GM12878 (cell line): ENCODE measurements at regions not wholly inside any gene's neighbourhood (a gene's known extent, or its start where the extent isn't known, plus 50 kb on each side); places are given as distances from the start of the nearest gene placed in this dataset.

Experiments used
- ATAC-seq: fragments of 200-7000 bp; cut with Tn5 transposase; 3 replicates; pipeline ENCODE4 v1.9.1; 2020; ENCODE audit warnings: mild to moderate bottlenecking, moderate library complexity
- BruUV-seq: library from RNA; stranded (reverse); fragments of 400-500 nt; replicated peaks from 2 replicates; lab custom pipeline; 2021; lab: Mats Ljungman, UMichigan
- CTCF ChIA-PET: fragments of 300-600 bp; sonication (Branson Sonifier 250); formaldehyde crosslinking; extraction: SDS; loops from one replicate; lab custom pipeline; 2021; ENCODE audit warnings: inconsistent platforms; lab: Yijun Ruan, JAX
- POLR2A ChIA-PET: fragments of 350-600 bp; formaldehyde crosslinking; extraction: SDS; loops from one replicate; lab custom pipeline; 2021; ENCODE audit warnings: inconsistent platforms; lab: Charles Lee
- RAD21 ChIA-PET: fragments of 300-600 bp; sonication (Branson Sonifier 250); formaldehyde crosslinking; loops from one replicate; lab custom pipeline; 2023; ENCODE audit warnings: antibody characterized with exemption; ENCODE audit not compliant: unreplicated experiment; lab: Charles Lee
- SMC1A ChIA-PET: fragments of 300-600 bp; sonication (Branson Sonifier 250); formaldehyde crosslinking; loops from one replicate; lab custom pipeline; 2023; ENCODE audit not compliant: unreplicated experiment, uncharacterized antibody; lab: Charles Lee
- DNase-seq: peaks from one replicate; pipeline ENCODE4 v3.0.0-alpha.2; 2011; ENCODE audit warnings: low read depth, low spot score
- FAIRE-seq: peaks from 3 replicates; lab custom pipeline; 2011; peaks lifted over from hg19 to GRCh38; lab: Jason Lieb, UNC
- H2AFZ ChIP-seq: 2 replicates; pipeline ENCODE4 v1.6.0; 2011; ENCODE audit warnings: low read depth, low read length, control low read depth; ENCODE audit not compliant: control insufficient read depth
- H3K27ac ChIP-seq: 2 replicates; pipeline ENCODE4 v1.5.1; 2011; ENCODE audit warnings: control low read depth; ENCODE audit not compliant: control insufficient read depth, insufficient read depth
- H3K27me3 ChIP-seq, 2 experiments: replicated peaks in 1 of 2; 2 replicates each; pipeline versions ENCODE4 v1.6.0 to v1.6.1; 2011; ENCODE audit warnings: low read length in 1 of 2; ENCODE audit not compliant: control insufficient read depth in 2 of 2, insufficient read depth in 2 of 2
- H3K36me3 ChIP-seq, 2 experiments: 2 replicates each; pipeline ENCODE4 v1.5.1; 2011; ENCODE audit warnings: low read length in 1 of 2; ENCODE audit not compliant: control insufficient read depth in 2 of 2, insufficient read depth in 2 of 2
- H3K4me1 ChIP-seq: 2 replicates; pipeline ENCODE4 v1.6.1; 2011; ENCODE audit warnings: mild to moderate bottlenecking, low read length, moderate library complexity, mixed read lengths; ENCODE audit not compliant: control insufficient read depth, insufficient read depth
- H3K4me2 ChIP-seq: 2 replicates; pipeline ENCODE4 v1.6.0; 2011; ENCODE audit warnings: control low read depth; ENCODE audit not compliant: control insufficient read depth, insufficient read depth
- H3K4me3 ChIP-seq: fragments of 200-600 bp; sonication (generic); 2 replicates; pipeline ENCODE4 v1.5.1; 2016
- H3K79me2 ChIP-seq: 2 replicates; pipeline ENCODE4 v1.6.0; 2011; ENCODE audit warnings: low read length; ENCODE audit not compliant: control insufficient read depth, insufficient read depth
- H3K9ac ChIP-seq: 2 replicates; pipeline ENCODE4 v1.8.0; 2011; ENCODE audit warnings: low read length, control low read depth, mixed read lengths; ENCODE audit not compliant: control insufficient read depth, insufficient read depth
- H3K9me3 ChIP-seq: replicated peaks from 3 replicates; pipeline ENCODE4 v1.5.1; 2011; ENCODE audit warnings: mild to moderate bottlenecking, low read length; ENCODE audit not compliant: control insufficient read depth, insufficient read depth
- H4K20me1 ChIP-seq: 2 replicates; pipeline ENCODE4 v1.6.0; 2011; ENCODE audit not compliant: control insufficient read depth, insufficient read depth
- HDAC6 ChIP-seq: fragments of 200-600 bp; sonication (generic); IDR thresholded peaks from one replicate; pipeline ENCODE4 v1.8.0; 2017; ENCODE audit warnings: antibody characterized with exemption; ENCODE audit not compliant: unreplicated experiment
- NFXL1 ChIP-seq: fragments of 450-650 bp; IDR thresholded peaks from 2 replicates; pipeline ENCODE4 v1.6.1; 2017; ENCODE audit warnings: antibody characterized with exemption, mild to moderate bottlenecking, borderline replicate concordance
- SP1 ChIP-seq: IDR thresholded peaks from one replicate; pipeline ENCODE4 v1.6.1; 2011; ENCODE audit warnings: low read depth, low read length
- ZNF24 ChIP-seq: fragments of 450-650 bp; IDR thresholded peaks from 2 replicates; pipeline ENCODE4 v1.6.1; 2017; ENCODE audit warnings: antibody characterized with exemption, mild to moderate bottlenecking
- ZNF622 ChIP-seq: fragments of 450-650 bp; IDR thresholded peaks from 2 replicates; pipeline ENCODE4 v1.6.1; 2017; ENCODE audit warnings: mild to moderate bottlenecking, inconsistent platforms
- ZZZ3 ChIP-seq: IDR thresholded peaks from 2 replicates; pipeline ENCODE4 v1.6.1; 2011; ENCODE audit warnings: low read depth; ENCODE audit not compliant: control insufficient read depth, insufficient read length
- WGBS: methylation state at CpG from one replicate; pipeline ENCODE4 v1.1.6; 2016; ENCODE audit warnings: low lambda C conversion rate; ENCODE audit not compliant: insufficient replicate concordance, insufficient coverage; ENCODE audit errors: missing lambda C conversion rate; 5-methylcytosine and 5-hydroxymethylcytosine counted together
- in situ Hi-C: fragments of 300-500 bp; cut with MboI; formaldehyde crosslinking; loops from 9 replicates; pipeline ENCODE4 v1.14.3; 2018; ENCODE audit warnings: mixed read lengths
- intact Hi-C: fragments of 100-400 bp; cut with micrococcal nuclease; formaldehyde crosslinking; loops from one replicate; pipeline ENCODE4 v1.14.2; 2022; ENCODE audit not compliant: unreplicated experiment
- TF ChIP-seq, protein P1 (sequence below): IDR thresholded peaks from 2 replicates; pipeline ENCODE4 v1.6.1; 2011; ENCODE audit warnings: mild to moderate bottlenecking, low read depth, low read length, moderate library complexity; ENCODE audit not compliant: insufficient replicate concordance
- TF ChIP-seq, protein P2 (sequence below): fragments of 450-650 bp; IDR thresholded peaks from 2 replicates; pipeline ENCODE4 v1.6.1; 2016; ENCODE audit warnings: mild to moderate bottlenecking
- TF ChIP-seq, protein P3 (sequence below): fragments of 450-650 bp; IDR thresholded peaks from 2 replicates; pipeline ENCODE4 v1.6.1; 2018; ENCODE audit warnings: mild to moderate bottlenecking, low read depth, moderate library complexity; ENCODE audit not compliant: partially characterized antibody
- TF ChIP-seq, protein P4 (sequence below): IDR thresholded peaks from 2 replicates; pipeline ENCODE4 v1.6.1; 2011; ENCODE audit warnings: low read depth, mild to moderate bottlenecking, low read length, moderate library complexity, borderline replicate concordance; ENCODE audit errors: extremely low read depth
- TF ChIP-seq, protein P5 (sequence below): IDR thresholded peaks from 2 replicates; pipeline ENCODE4 v1.6.1; 2012; ENCODE audit warnings: low read depth, low read length, improper control_type of control experiment
- TF ChIP-seq, protein P6 (sequence below): fragments of 450-650 bp; IDR thresholded peaks from 2 replicates; pipeline ENCODE4 v1.6.1; 2018; ENCODE audit warnings: borderline replicate concordance, mild to moderate bottlenecking; ENCODE audit not compliant: partially characterized antibody

DNA sequence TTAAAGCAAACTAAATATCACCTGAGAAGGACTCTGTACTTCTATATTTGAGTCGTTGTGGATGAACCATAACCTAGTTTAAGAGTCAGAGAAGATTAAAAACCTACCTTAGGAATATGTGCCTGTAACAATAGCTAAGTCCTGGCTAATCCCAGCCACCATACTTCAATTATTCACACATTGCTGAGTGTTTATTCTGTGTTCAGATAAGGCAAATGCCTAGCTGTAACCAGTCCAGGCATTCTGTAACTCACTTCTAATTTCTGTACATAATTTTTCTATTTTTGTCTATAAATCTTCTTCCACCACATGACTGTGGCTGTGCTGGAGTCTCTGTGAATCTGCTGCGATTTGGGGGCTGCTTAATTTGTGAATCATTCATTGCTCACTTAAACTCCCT is 441.9 kb upstream of the ADAMTS5 start (continued):
- TF ChIP-seq, protein P1, sequence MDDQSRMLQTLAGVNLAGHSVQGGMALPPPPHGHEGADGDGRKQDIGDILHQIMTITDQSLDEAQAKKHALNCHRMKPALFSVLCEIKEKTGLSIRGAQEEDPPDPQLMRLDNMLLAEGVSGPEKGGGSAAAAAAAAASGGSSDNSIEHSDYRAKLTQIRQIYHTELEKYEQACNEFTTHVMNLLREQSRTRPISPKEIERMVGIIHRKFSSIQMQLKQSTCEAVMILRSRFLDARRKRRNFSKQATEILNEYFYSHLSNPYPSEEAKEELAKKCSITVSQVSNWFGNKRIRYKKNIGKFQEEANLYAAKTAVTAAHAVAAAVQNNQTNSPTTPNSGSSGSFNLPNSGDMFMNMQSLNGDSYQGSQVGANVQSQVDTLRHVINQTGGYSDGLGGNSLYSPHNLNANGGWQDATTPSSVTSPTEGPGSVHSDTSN = no peak
- TF ChIP-seq NFXL1 = no peak
- no peak for TF ChIP-seq ZZZ3

DNA sequence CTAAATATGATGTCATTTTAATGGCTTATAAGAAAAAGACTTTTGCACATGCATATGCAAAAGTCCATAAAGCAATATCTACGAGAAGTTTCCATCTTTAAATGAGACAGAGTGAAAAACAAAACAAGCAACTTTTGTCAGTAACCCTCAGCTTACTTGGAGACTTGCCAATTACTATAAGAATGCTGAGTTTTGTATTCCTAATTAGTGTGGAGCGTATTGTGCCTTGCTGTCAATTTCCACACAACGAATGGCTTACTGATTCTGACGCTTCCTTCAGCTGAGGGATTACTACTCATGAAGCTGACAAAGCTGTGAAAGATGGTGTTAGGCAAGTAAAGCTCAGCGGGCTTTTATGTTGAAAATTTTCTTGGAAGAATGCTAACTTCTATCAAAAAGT is 440.4 kb upstream of the ADAMTS5 start:
- no peak for FAIRE-seq
- ATAC-seq = no peak
- 19% methylated on average over 5 of the region's 5 CpGs for WGBS
- no peak overlapping the region for H3K27ac ChIP-seq
- CTCF ChIA-PET = no interaction called here
- no peak overlapping the region for H3K4me2 ChIP-seq
- H2AFZ ChIP-seq = no peak overlapping the region
- no peak overlapping the region for H3K9ac ChIP-seq
- intact Hi-C loops = no loop called here
- DNase-seq = no peak
- H3K79me2 ChIP-seq = no peaks in the 10 kb centered on the region
- RAD21 ChIA-PET = no interaction called here
- H3K36me3 ChIP-seq = no peaks in the 10 kb centered on the region
- no peaks in the 10 kb centered on the region; the same call in 2 of the 3 replicates for H3K9me3 ChIP-seq
- H3K4me3 ChIP-seq = no peak overlapping the region
- in situ Hi-C loops = no loop called here
- POLR2A ChIA-PET = no interaction called here
- no peaks in the 10 kb centered on the region for H3K4me1 ChIP-seq
- no peaks in the 10 kb centered on the region for H3K27me3 ChIP-seq
- no TSS peak for BruUV-seq
- SMC1A ChIA-PET = no interaction called here
- no peaks in the 10 kb centered on the region for H4K20me1 ChIP-seq
- no peak for TF ChIP-seq ZNF622
- TF ChIP-seq, protein P2, sequence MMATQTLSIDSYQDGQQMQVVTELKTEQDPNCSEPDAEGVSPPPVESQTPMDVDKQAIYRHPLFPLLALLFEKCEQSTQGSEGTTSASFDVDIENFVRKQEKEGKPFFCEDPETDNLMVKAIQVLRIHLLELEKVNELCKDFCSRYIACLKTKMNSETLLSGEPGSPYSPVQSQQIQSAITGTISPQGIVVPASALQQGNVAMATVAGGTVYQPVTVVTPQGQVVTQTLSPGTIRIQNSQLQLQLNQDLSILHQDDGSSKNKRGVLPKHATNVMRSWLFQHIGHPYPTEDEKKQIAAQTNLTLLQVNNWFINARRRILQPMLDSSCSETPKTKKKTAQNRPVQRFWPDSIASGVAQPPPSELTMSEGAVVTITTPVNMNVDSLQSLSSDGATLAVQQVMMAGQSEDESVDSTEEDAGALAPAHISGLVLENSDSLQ = no peak
- TF ChIP-seq, protein P3, sequence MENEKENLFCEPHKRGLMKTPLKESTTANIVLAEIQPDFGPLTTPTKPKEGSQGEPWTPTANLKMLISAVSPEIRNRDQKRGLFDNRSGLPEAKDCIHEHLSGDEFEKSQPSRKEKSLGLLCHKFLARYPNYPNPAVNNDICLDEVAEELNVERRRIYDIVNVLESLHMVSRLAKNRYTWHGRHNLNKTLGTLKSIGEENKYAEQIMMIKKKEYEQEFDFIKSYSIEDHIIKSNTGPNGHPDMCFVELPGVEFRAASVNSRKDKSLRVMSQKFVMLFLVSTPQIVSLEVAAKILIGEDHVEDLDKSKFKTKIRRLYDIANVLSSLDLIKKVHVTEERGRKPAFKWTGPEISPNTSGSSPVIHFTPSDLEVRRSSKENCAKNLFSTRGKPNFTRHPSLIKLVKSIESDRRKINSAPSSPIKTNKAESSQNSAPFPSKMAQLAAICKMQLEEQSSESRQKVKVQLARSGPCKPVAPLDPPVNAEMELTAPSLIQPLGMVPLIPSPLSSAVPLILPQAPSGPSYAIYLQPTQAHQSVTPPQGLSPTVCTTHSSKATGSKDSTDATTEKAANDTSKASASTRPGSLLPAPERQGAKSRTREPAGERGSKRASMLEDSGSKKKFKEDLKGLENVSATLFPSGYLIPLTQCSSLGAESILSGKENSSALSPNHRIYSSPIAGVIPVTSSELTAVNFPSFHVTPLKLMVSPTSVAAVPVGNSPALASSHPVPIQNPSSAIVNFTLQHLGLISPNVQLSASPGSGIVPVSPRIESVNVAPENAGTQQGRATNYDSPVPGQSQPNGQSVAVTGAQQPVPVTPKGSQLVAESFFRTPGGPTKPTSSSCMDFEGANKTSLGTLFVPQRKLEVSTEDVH = no peak
- TF ChIP-seq, protein P4, sequence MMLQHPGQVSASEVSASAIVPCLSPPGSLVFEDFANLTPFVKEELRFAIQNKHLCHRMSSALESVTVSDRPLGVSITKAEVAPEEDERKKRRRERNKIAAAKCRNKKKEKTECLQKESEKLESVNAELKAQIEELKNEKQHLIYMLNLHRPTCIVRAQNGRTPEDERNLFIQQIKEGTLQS = no peak
- no peak for TF ChIP-seq SP1
- TF ChIP-seq, protein P5, sequence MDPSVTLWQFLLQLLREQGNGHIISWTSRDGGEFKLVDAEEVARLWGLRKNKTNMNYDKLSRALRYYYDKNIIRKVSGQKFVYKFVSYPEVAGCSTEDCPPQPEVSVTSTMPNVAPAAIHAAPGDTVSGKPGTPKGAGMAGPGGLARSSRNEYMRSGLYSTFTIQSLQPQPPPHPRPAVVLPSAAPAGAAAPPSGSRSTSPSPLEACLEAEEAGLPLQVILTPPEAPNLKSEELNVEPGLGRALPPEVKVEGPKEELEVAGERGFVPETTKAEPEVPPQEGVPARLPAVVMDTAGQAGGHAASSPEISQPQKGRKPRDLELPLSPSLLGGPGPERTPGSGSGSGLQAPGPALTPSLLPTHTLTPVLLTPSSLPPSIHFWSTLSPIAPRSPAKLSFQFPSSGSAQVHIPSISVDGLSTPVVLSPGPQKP = no peak
- TF ChIP-seq HDAC6 = no peak
- TF ChIP-seq, protein P6, sequence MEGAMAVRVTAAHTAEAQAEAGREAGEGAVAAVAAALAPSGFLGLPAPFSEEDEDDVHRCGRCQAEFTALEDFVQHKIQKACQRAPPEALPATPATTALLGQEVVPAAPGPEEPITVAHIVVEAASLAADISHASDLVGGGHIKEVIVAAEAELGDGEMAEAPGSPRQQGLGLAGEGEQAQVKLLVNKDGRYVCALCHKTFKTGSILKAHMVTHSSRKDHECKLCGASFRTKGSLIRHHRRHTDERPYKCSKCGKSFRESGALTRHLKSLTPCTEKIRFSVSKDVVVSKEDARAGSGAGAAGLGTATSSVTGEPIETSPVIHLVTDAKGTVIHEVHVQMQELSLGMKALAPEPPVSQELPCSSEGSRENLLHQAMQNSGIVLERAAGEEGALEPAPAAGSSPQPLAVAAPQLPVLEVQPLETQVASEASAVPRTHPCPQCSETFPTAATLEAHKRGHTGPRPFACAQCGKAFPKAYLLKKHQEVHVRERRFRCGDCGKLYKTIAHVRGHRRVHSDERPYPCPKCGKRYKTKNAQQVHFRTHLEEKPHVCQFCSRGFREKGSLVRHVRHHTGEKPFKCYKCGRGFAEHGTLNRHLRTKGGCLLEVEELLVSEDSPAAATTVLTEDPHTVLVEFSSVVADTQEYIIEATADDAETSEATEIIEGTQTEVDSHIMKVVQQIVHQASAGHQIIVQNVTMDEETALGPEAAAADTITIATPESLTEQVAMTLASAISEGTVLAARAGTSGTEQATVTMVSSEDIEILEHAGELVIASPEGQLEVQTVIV = no peak
- TF ChIP-seq ZNF24 = no peak
